ENCODE measurements at regions not wholly inside any gene's neighbourhood (a gene's known extent, or its start where the extent isn't known, plus 50 kb on each side); places are given as distances from the start of the nearest gene placed in this dataset.

- TF ChIP-seq, protein P1, sequence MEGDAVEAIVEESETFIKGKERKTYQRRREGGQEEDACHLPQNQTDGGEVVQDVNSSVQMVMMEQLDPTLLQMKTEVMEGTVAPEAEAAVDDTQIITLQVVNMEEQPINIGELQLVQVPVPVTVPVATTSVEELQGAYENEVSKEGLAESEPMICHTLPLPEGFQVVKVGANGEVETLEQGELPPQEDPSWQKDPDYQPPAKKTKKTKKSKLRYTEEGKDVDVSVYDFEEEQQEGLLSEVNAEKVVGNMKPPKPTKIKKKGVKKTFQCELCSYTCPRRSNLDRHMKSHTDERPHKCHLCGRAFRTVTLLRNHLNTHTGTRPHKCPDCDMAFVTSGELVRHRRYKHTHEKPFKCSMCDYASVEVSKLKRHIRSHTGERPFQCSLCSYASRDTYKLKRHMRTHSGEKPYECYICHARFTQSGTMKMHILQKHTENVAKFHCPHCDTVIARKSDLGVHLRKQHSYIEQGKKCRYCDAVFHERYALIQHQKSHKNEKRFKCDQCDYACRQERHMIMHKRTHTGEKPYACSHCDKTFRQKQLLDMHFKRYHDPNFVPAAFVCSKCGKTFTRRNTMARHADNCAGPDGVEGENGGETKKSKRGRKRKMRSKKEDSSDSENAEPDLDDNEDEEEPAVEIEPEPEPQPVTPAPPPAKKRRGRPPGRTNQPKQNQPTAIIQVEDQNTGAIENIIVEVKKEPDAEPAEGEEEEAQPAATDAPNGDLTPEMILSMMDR (conservative IDR thresholded peaks at IDR 0.05; ENCODE audit: low read depth, low read length): no peak
- TF ChIP-seq BHLHE40 (IDR thresholded peaks at IDR 0.05; ENCODE audit: low read depth, low read length) (no peak), POLR2A (IDR thresholded peaks at IDR 0.05; ENCODE audit: low read depth, low read length) (no peak), MXI1 (IDR thresholded peaks at IDR 0.05; ENCODE audit: borderline replicate concordance, low read depth, low read length) (no peak), SMC3 (IDR thresholded peaks at IDR 0.05; ENCODE audit: low read depth, low read length) (no peak), RAD21 (IDR thresholded peaks at IDR 0.05; ENCODE audit: low read length) (no peak), RCOR1 (IDR thresholded peaks at IDR 0.05; ENCODE audit: insufficient replicate concordance, low read length) (no peak)
Observed at GRCh38 chr5:44674461-44674860, 134.3 kb upstream of the MRPS30 start.

Measured in IMR-90 (cell line).